Natural killer cell treated with Interleukin-12 subunit alpha and Interleukin-12 subunit beta and Interleukin-15 and Interleukin-18, amount 100 ng/mL, for 72 hours (primary cell): ENCODE measurements at regions not wholly inside any gene's neighbourhood (a gene's known extent, or its start where the extent isn't known, plus 50 kb on each side); places are given as distances from the start of the nearest gene placed in this dataset.

Source experiments
- ATAC-seq, 2 donors: fragments of 150-1000 bp; cut with Tn5 transposase in 1 of 2; sonication (Bioruptor Pico), chemical (Tn5 transposase) in 1 of 2; 2 replicates each; pipeline ENCODE4 v1.10.0; 2021
- DNase-seq: peaks from one replicate; pipeline ENCODE4 v3.0.0; 2022; ENCODE audit warnings: low spot score
- H3K27ac Mint-ChIP-seq, 2 donors: 1 replicate in 1 of 2; 2 replicates in 1 of 2; pipeline ENCODE4 v1.8.0; 2022; ENCODE audit warnings: mixed read lengths in 2 of 2, mild to moderate bottlenecking in 1 of 2, moderate library complexity in 1 of 2
- H3K27me3 Mint-ChIP-seq, 2 donors: 1 replicate in 1 of 2; 2 replicates in 1 of 2; pipeline ENCODE4 v1.8.0; 2022; ENCODE audit warnings: mixed read lengths in 2 of 2
- H3K36me3 Mint-ChIP-seq: one replicate; pipeline ENCODE4 v1.8.0; 2022; ENCODE audit warnings: mixed read lengths
- H3K4me1 Mint-ChIP-seq, 2 donors: 1 replicate in 1 of 2; 2 replicates in 1 of 2; pipeline ENCODE4 v1.8.0; 2022; ENCODE audit warnings: low read depth in 2 of 2, mixed read lengths in 2 of 2, mild to moderate bottlenecking in 1 of 2
- H3K4me3 Mint-ChIP-seq: one replicate; pipeline ENCODE4 v1.8.0; 2022; ENCODE audit warnings: mixed read lengths
- H3K9me3 Mint-ChIP-seq: 2 replicates; pipeline ENCODE4 v1.8.0; 2022; ENCODE audit warnings: mixed read lengths

DNA sequence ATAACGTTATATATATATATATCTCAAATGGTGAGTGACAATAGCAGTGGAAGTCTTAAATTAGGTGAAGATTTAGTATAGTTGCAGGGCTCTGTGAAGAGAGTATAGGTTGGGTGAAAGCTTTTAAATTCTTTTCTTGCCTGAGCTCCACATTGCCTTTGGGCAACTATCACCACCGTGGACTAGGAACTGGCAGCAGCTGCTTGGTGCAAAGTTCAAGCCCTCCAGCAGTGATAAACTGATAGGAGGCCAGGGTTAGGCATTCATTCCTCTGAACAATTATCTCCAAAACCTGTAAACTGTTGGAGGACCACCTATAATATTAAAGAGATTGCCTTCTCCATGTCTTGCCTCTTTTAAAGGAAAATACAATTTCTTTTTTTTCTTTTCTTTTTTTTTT lies 91.2 kb upstream of the ATXN7L3B start:
- Mint-ChIP-seq H3K4me3 (no peak overlapping the region), H3K4me1 (peaks cover 0 to 4% of the 10 kb centered on the region in 2 donors), H3K27ac (no peak overlapping the region), H3K9me3 (no peaks in the 10 kb centered on the region), H3K27me3 (peaks cover 0 to 4% of the 10 kb centered on the region in 2 donors), H3K36me3 (no peaks in the 10 kb centered on the region)
- ATAC-seq (no peak), DNase-seq (no peak)

DNA sequence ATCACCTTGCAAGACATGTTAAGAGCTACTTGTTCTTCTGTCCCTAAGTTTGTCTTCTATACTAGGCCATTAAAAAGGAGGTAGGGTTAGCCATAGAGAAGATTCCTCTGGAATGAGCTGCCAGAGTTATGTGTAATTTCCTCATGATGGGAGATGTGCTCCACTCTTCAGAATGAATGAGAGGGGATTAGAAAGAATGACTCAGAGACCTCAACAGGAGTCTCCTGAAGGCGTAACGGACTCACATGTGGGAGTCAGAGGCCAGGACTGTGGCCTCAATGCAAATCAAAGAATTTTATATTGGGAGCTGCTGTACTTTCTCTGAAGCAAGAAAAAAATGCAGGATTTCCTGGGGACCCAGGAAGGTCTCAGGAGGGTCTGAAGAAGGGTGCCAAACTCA lies 87.8 kb upstream of the ATXN7L3B start:
- Mint-ChIP-seq H3K4me3 (no peak overlapping the region), H3K27me3 (no peaks in the 10 kb centered on the region), H3K27ac (no peak overlapping the region), H3K4me1 (peaks cover 0 to 4% of the 10 kb centered on the region in 2 donors), H3K36me3 (no peaks in the 10 kb centered on the region), H3K9me3 (no peaks in the 10 kb centered on the region)
- DNase-seq (no peak), ATAC-seq (no peak)

DNA sequence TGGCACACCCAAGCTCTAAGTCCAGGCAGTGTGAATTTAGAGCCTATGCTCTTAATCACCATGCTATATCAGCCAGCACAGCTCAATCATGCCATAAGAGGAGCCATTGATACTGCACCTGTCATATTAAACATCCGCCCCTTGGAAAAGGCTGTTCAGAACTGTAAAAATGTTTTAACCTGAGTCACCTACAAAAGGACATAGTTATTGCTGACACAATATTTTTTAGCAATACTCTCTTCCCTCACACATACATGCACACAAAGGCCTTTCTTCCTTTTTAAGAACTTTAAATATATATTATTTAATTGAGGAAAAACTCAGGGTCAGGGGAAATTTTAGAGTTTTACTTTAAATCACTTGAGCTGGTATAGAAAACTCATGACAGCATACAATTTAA lies 83.5 kb upstream of the ATXN7L3B start:
- DNase-seq: no peak
- no peak for ATAC-seq
- Mint-ChIP-seq H3K4me1 (no peaks in the 10 kb centered on the region), H3K27ac (no peak overlapping the region), H3K9me3 (no peaks in the 10 kb centered on the region), H3K36me3 (no peaks in the 10 kb centered on the region), H3K4me3 (no peak overlapping the region), H3K27me3 (no peaks in the 10 kb centered on the region)

DNA sequence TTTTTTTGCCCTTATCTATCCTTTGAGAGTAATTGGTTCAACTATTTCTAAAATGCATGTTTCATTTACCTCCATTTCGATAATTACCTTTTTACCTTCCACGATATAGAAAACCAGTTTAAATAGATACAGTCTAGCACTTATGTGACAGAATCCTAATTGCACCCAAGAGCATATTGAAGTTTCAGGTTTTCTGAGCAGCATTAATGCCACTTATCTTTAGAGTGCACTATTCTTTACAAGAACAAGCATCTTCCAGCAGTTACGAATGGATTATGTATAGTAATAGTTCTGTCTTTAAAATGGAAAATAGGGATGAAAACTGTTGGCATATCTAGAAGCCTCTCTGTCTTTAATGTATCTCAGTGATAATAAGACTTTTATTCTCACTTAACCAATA lies 82.2 kb upstream of the ATXN7L3B start:
- Mint-ChIP-seq H3K27ac (no peak overlapping the region), H3K4me3 (no peak overlapping the region)

DNA sequence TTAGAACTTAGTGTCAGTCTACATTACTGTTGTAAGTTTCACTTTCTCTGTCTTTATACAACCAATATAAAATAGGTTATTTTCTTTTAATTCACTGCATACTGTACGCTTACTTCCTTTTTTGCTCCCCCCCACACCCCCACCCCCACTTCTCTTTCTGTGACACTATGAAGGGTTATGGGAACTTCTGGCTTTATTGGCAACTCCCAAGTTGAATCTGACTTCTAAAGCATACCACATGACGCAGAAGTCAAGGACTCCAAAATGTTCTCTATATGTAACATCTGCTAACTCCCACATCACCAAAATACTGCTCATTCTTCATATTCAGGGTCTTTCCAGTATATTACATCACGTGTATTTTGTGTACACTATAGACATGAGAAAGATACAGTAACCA lies 81.2 kb upstream of the ATXN7L3B start:
- Mint-ChIP-seq H3K36me3 (no peaks in the 10 kb centered on the region), H3K27ac (no peak overlapping the region), H3K27me3 (no peaks in the 10 kb centered on the region), H3K4me3 (no peak overlapping the region), H3K9me3 (no peaks in the 10 kb centered on the region), H3K4me1 (no peaks in the 10 kb centered on the region)
- ATAC-seq: no peak
- no peak for DNase-seq

More for the DNA sequence above, 82.2 kb upstream of the ATXN7L3B start:
- Mint-ChIP-seq H3K36me3 (no peaks in the 10 kb centered on the region), H3K4me1 (no peaks in the 10 kb centered on the region), H3K27me3 (no peaks in the 10 kb centered on the region), H3K9me3 (no peaks in the 10 kb centered on the region)
- DNase-seq (no peak), ATAC-seq (no peak)

DNA sequence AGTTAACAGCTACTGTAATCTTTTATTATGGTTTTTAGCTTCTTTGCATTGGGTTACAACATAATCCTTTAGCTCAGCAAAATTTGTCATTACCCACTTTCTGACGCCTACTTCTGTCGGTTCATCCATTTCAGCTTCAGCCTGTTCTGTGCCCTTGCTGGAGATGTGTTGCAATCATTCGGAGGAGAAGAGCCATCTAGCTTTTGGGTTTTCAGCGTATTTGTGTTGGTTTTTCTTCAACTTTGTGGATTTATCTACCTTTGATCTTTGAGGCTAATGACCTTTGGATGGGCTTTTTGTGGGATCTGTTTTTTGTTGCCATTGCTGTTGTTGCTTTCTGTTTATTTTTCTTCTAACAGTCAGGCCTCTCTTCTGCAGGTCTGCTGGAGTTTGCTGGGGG lies 69.2 kb upstream of the ATXN7L3B start:
- Mint-ChIP-seq H3K27me3 (peaks cover 12 to 18% of the 10 kb centered on the region in 2 donors), H3K4me3 (no peak overlapping the region), H3K27ac (no peak overlapping the region), H3K36me3 (peaks cover 9% of the 10 kb centered on the region), H3K9me3 (no peaks in the 10 kb centered on the region), H3K4me1 (no peaks in the 10 kb centered on the region)
- ATAC-seq (no peak), DNase-seq (no peak)

DNA sequence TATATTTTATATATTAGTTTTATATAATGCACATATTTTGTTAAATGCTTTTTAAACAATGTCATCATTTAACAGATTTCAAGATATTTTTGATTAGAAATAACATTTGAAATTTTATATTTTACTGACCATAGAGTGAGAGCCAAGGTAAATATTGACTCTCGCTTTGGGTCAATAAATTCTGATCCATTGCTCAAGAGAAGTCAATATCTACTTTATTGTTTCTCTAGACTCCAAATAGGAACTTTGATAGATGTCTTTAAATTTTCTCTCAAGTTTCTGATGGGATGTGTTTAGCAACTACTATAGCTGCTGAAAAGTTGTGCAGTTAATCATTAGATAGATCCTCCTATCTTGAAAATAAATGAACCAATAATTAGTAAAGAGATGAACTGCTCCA lies 61.4 kb upstream of the ATXN7L3B start:
- ATAC-seq (no peak), DNase-seq (no peak)
- Mint-ChIP-seq H3K9me3 (no peaks in the 10 kb centered on the region), H3K4me3 (no peak overlapping the region), H3K27me3 (no peaks in the 10 kb centered on the region), H3K27ac (no peak overlapping the region), H3K4me1 (peaks cover 14 to 22% of the 10 kb centered on the region in 2 donors), H3K36me3 (no peaks in the 10 kb centered on the region)

DNA sequence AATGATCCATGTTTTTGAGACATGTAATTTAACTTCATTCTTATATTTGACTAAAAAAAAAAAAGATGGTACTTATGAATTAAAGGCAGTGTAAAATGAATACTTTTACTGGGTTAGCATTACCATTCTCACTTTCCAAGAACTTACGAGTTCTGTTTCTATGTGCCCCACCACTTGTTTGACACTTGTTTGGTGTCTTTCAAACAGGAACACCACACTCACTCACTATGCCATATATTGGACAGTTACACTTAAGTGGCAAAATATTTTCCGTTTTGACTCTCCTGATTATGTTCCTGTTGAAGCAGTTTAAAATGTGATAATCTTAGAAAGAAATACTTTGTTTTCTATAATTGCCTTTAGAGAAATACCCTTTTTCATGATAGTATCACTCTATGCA lies 56.6 kb upstream of the ATXN7L3B start:
- peak overlapping the region; percentile 47 to 72 for H3K27ac Mint-ChIP-seq
- no peaks in the 10 kb centered on the region for H3K27me3 Mint-ChIP-seq
- H3K4me3 Mint-ChIP-seq: peak overlapping the region; percentile 54
- H3K9me3 Mint-ChIP-seq: no peaks in the 10 kb centered on the region
- peak; percentile 62 to 65 for ATAC-seq
- no peaks in the 10 kb centered on the region for H3K36me3 Mint-ChIP-seq
- DNase-seq: no peak
- peaks cover 46 to 57% of the 10 kb centered on the region in 2 donors for H3K4me1 Mint-ChIP-seq

DNA sequence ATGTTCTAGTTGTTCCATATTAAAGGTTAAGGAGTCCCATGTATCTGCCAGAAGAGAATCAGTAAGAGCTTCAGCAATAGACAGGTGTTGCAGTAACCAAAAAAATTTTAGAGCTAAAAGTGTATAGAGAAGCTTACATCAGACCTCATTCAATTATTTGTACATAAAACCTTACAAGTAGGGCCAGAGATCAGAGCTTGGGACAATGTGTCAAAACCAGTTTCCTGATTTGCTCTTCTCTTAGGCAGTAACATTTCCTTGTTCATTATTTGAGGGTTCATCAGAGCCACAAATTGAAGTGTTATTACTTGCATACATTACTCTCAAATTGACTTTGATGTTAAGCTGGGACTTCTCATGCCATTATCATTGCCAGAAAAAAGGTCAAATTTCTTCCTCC lies 55.5 kb upstream of the ATXN7L3B start:
- Mint-ChIP-seq H3K27ac (peak overlapping the region; percentile 47 to 72), H3K4me1 (peaks cover 51 to 62% of the 10 kb centered on the region in 2 donors), H3K36me3 (no peaks in the 10 kb centered on the region), H3K9me3 (no peaks in the 10 kb centered on the region), H3K27me3 (no peaks in the 10 kb centered on the region), H3K4me3 (peak overlapping the region; percentile 54)
- no peak for DNase-seq
- peak; percentile 49 to 77 for ATAC-seq

DNA sequence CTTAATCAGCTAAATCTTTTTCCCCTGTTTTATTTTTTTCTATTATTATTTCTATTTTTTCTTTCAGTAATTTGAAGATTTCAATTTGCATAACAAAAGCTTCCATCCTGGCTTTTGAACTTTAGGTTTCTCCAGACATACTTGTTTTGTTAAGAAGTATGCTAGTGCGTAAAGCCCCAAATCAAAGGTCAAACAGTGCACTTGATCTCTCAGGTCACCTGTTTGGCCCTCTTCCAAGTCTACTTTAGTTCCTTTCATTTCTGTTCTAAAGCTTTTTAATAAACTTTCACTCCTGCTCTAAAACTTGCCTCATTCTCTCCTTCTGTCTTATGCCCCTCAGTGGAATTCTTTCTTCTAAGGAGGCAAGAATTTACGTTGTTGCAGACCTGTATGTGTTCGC lies 54.6 kb upstream of the ATXN7L3B start:
- no peaks in the 10 kb centered on the region for H3K36me3 Mint-ChIP-seq
- H3K9me3 Mint-ChIP-seq: no peaks in the 10 kb centered on the region
- no peak for DNase-seq
- H3K4me1 Mint-ChIP-seq: peaks cover 54 to 65% of the 10 kb centered on the region in 2 donors
- no peak overlapping the region for H3K4me3 Mint-ChIP-seq
- no peak for ATAC-seq
- H3K27ac Mint-ChIP-seq: peak overlapping the region; percentile 72
- H3K27me3 Mint-ChIP-seq: no peaks in the 10 kb centered on the region
